HG03442 (cell line): ENCODE measurements at regions not wholly inside any gene's neighbourhood (a gene's known extent, or its start where the extent isn't known, plus 50 kb on each side); places are given as distances from the start of the nearest gene placed in this dataset.
"Not testable (repeated sequence)": the region's sequence is repeated elsewhere in the genome, so short reads cannot be mapped to it uniquely, and the experiment has no call there.

Source experiments
- ATAC-seq: cut with Tn5 transposase; IDR thresholded peaks from one replicate; pipeline ENCODE4 v1.9.1; 2021; ENCODE audit warnings: mild to moderate bottlenecking, moderate library complexity; ENCODE audit not compliant: unreplicated experiment

DNA sequence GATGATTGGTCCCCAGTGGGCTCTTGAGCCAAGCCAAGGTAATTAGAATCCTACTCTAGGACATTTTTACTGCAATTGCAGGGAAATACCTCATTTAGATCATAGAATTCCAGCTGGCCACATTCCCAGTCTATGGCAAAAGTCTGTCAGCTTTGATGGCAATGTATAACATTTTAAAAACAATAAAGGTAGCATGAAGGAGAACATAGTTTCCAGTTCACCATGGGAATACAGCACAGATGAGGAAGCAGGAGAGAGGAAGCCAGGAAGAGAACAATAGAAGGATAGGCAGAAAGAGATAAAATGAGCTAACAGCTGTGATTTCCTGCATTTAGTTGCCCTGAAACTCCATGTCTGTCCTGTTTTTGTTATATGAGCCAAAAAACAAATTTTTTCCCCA, 897.3 kb upstream of the DDX18 start:
- ATAC-seq, result no peak

DNA sequence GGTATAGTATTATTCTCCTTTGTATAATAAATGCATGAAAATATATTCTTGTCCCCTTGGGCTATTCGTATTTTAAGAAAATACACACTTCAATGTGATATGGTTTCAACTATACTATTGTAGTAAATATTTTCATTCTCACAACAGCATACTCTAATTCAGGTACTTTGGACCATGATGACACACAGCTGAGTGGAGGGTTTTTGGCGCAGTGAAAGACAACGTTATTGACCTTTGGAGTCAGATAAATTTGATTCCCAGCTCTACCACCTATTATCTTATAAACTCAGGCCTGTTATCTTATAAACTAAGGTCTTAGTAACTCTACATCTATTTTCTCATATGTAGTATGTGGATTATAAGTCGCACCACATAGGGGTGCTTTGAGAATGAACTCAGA, 895.9 kb upstream of the DDX18 start:
- ATAC-seq, result no peak

GRCh38 chr2:116922414-116922813, 892.1 kb upstream of the DDX18 start:
- ATAC-seq, result no peak

- no peak for ATAC-seq
Measured at GRCh38 chr2:116924509-116924908, 890.0 kb upstream of the DDX18 start.

- ATAC-seq, result no peak
Measured at GRCh38 chr2:116935097-116935814, 879.2 kb upstream of the DDX18 start.

DNA sequence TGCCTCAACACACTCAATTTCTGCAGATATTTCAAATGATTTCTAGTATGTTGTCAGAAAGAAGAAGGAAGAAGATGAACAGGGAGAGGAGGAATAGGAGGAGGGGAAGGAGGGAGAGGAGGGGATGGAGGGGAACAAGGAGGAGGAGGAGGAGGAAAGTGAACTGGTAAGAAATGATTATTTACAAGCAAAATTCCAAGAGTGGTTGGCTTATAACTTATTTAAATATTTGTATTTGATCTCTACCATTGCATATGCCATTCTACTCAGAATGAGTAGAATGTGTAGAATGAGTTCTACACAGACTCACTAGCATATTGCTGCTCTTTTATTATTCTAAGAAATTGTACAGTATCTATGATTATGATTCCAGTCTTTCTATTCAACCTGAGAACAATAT, 866.2 kb upstream of the DDX18 start:
- ATAC-seq, result no peak

DNA sequence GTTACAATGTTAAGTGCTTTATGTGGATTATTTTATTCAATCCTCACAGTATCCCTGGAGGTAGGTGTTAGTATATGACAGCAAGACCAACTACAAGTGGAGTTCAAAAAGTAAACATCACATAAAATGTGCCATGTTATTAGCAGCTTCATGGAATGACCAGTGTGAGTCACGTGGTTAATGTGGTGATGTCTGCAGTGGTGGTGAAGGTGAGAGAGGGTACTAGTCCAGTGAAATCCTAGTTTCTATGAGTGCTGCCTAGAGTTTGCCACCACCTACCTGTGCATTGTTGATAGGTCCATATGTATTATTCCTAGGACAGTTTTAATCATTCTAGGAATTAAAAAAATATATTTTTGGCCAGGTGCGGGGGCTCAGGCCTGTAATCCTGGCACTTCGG, 865.2 kb upstream of the DDX18 start:
- no peak for ATAC-seq

DNA sequence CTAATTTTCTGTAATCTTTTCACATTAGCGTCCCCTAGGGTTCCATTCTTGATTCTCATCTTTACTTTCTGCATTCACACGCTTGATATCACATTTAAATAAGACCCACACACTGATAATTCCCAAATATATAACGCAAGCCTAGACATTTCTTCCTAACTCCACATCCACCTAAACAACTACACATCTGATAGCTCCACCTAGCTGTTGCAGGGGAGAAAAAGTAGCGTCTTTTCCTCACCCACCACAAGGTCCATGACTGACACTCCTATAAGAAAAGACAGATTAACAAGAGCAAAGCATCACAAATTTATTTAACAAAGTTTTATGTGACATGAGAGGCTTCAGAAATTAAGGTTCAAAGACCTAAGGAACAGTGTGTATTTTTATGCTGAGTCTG, 862.2 kb upstream of the DDX18 start:
- no peak for ATAC-seq

GRCh38 chr2:116955646-116956045, 858.8 kb upstream of the DDX18 start:
- ATAC-seq, result no peak

DNA sequence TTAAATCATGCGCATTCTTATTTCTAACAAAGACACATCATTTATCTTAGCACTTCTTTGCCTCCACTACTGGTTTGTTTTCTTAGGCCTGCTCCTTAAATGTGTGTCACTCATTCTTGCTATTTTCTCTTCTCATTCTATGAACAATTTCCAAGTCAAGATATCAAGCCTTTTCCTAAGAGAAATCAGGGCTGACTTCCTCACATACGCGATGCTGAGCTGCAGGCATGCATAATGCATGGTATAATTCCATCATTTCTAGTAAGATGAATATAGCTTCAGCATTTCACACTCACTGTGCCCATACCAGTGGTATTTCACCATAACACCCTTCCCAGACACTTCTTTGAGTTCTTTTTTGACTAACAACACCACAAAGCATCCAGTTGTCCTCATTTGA, 838.9 kb upstream of the DDX18 start:
- no peak for ATAC-seq

DNA sequence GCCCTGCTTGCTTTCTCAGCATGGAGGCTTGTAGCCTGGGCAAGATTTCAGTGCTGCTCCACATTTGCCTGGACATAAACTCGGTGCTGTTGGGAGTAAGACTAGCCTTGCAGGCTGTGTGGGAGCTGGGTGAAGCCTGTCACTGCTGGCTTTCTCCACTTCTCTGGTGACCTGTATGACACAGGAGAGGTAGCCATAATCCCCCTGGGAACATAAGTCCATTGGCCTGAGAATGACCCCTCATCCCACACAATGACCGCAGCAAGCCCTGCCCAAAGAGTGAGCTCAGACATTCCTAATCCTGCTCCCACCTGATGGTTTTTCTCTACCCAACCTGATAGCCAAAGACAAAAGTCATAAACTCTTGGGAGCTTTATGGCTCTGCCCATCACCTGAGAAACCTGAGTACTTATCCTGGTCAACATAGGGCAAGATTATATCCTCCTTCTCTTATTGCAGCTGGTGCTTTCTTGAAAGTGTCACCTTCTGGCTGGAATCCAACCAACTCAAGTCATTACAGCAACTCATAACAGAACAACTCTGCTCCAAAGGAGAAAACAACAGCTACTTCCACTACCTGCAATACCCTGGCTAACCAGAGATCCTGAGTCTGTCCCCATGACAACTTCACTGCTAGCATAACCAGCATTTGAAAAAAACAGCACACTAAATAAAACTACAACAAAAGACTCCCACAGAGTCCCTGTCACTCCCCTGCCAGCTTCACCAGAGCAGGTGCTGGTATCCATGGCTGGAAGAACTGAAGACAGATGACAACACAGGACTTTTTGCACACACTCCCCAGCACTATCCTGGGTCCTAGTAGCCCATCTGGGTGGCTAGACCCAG, 834.4 kb upstream of the DDX18 start:
- no peak for ATAC-seq

- ATAC-seq, result no peak
Measured at GRCh38 chr2:116987447-116987846, 827.0 kb upstream of the DDX18 start.

DNA sequence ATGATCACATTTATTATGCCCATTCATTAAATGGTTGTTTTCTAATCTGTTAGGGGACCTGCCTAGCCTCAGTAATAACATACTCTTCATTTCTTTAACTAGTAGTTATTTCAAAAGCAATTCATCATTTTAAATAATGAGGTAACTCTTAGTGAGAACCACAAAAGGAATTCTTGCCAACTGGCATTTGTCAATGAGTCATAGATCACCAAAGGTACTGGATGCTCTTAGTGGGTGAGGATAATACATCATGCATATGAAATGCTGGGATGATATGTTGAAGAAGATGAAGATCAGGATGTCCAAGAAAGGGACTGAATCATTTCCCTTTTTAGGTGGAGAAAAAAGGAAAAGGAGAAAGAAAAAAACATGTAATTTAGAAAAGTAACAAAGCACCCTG, 826.2 kb upstream of the DDX18 start:
- ATAC-seq, result no peak

DNA sequence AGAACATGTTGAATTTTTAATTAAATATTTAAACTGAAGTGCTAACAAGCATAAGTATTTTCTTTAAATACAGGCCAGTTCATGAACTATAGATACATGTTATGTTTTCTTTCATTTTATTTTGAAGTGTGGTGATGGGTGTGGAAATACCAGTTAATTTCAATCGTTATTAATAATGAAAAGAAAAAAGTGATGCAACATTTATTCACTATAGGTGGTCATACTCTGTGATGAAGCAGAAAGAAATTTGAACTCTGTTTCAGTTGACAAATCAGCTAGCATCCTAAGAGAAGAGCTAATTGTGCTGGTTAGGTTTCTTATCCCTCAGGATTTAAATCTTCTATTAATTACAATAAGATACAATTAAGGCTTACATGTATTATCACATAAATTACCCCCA, 795.1 kb upstream of the DDX18 start:
- no peak for ATAC-seq

DNA sequence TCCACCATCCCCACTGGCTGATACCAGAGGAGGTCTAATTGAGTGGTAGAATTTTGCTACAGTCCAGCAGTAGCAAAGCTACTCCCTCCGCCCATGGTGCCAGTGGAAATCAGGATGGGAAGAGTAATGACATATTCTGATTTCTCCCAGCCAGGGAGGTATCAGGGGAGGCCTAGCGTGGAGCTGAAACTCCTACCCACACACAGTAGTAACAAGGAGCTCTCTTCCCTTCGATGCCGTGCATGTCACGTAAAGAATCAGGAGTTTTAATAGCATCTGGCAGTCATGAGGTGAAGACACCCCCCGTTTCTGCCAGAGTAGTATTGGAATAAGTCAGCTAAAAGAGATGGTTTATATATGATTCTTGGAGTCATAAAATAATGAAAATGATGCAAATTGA, 786.8 kb upstream of the DDX18 start:
- ATAC-seq, result no peak

- not testable (repeated sequence) for ATAC-seq
Measured at GRCh38 chr2:117028708-117029107, 785.8 kb upstream of the DDX18 start.

GRCh38 chr2:117055499-117056375, 758.8 kb upstream of the DDX18 start:
- no peak for ATAC-seq

DNA sequence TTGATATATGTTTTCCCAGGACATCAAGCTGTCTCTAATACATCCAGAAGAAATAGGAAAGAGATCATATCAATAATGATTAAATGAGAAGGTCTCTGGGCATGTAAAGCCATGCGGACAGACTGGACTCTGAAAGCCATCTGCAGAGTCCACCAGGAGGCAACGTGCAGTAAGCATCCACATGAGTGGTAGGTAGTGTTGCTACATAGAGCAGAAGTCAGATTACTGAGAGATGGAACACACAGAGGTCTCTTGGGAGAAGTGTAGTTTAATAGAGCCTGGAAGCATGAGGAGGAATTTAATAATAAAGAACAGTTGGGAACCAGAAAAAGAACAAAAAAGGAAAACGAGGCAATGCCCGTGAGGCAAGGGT, 758.1 kb upstream of the DDX18 start:
- ATAC-seq, result no peak

DNA sequence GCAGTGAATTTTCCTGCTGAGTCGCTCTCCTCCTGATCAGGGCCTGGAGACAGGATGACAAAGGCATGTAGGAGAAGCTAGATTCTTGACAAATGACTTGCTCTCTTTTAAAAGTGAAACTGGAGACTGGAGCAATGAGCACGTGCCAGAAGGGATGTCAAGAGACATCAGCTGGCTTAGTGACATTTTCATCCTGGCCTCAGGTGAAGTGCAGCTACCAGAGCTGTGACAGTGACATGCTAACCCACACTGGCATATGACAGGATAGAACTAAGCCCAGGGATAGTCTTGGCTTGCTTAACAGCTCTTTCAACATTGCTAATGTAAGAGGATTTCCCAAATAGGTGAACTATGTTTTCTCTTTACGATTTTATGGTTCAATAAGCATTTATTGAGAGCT, 757.5 kb upstream of the DDX18 start:
- no peak for ATAC-seq

- no peak for ATAC-seq
Measured at GRCh38 chr2:117058366-117058765, 756.1 kb upstream of the DDX18 start.

DNA sequence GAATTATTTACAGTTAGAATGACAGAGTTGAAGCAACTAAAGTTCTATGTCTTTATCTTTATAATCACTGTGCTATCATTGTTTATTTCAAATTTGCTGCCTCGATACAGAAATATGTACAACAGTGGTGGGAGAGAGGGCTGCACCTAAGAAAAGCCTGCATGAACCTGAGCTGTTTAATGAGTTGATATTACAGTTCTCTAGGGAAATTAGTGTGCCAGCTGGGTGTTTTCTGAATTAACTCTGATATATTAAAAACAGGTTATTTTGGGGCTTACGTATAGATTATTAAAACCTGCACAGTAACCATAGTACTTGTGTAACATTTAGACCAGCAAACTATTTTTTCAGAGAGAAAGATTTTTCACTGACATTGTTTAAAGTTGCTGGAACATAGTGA, 750.5 kb upstream of the DDX18 start:
- ATAC-seq, result no peak

GRCh38 chr2:117065912-117066311, 748.6 kb upstream of the DDX18 start:
- ATAC-seq, result no peak
